Calu3 (cell line): ENCODE measurements at regions not wholly inside any gene's neighbourhood (a gene's known extent, or its start where the extent isn't known, plus 50 kb on each side); places are given as distances from the start of the nearest gene placed in this dataset.

ENCODE experiments used
- BruUV-seq: library from RNA; stranded (reverse); fragments of 400-500 nt; replicated peaks from 2 replicates; lab custom pipeline; 2021; lab: Mats Ljungman, UMichigan
- CTCF ChIA-PET: fragments of 300-600 bp; sonication (Branson Sonifier 250); formaldehyde crosslinking; loops from one replicate; lab custom pipeline; 2022; ENCODE audit warnings: antibody characterized with exemption; lab: Charles Lee
- DNase-seq: peaks from one replicate; pipeline ENCODE4 v3.0.0; 2022
- H3K27ac Mint-ChIP-seq: one replicate; pipeline ENCODE4 v1.8.0; 2022; ENCODE audit warnings: mixed read lengths; ENCODE audit not compliant: unreplicated experiment
- H3K27me3 Mint-ChIP-seq: one replicate; pipeline ENCODE4 v1.8.0; 2022; ENCODE audit warnings: mixed read lengths; ENCODE audit not compliant: unreplicated experiment
- H3K36me3 Mint-ChIP-seq: one replicate; pipeline ENCODE4 v1.8.0; 2022; ENCODE audit warnings: mild to moderate bottlenecking, moderate library complexity, mixed read lengths; ENCODE audit not compliant: insufficient read depth, unreplicated experiment
- H3K4me1 Mint-ChIP-seq: one replicate; pipeline ENCODE4 v1.8.0; 2022; ENCODE audit warnings: mild to moderate bottlenecking, low read depth, mixed read lengths; ENCODE audit not compliant: unreplicated experiment
- H3K4me3 Mint-ChIP-seq: one replicate; pipeline ENCODE4 v1.8.0; 2022; ENCODE audit warnings: mild to moderate bottlenecking, low read depth, moderate library complexity, mixed read lengths; ENCODE audit not compliant: unreplicated experiment
- H3K9me3 Mint-ChIP-seq: one replicate; pipeline ENCODE4 v1.8.0; 2022; ENCODE audit warnings: low read depth, mixed read lengths; ENCODE audit not compliant: unreplicated experiment
- intact Hi-C: fragments of 100-400 bp; cut with micrococcal nuclease; formaldehyde crosslinking; loops from one replicate; pipeline ENCODE4 v1.10.0; 2022; ENCODE audit not compliant: unreplicated experiment
- TF ChIP-seq, protein P1 (sequence below): fragments of 200-600 bp; IDR thresholded peaks from one replicate; pipeline ENCODE4 v1.8.0; 2022; ENCODE audit warnings: antibody characterized with exemption; ENCODE audit not compliant: unreplicated experiment

DNA sequence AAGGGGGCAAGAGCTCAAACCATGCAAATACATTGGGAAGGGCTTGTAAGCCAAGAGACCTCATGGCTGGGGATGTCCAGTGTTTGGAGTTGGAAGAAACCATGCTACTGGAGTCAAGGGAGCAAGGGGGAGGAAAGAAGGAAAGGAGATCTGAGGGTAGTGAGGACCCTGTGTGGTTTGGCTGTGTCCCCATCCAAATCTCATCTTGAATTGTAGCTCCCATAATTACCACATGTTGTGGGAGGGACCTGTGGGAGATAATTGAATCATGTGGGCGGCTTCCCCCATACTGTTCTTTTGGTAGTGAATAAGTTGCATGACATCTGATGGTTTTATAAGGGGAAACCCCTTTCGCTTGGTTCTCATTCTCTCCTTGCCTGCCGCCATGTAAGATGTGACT lies 56.5 kb upstream of the ADRB1 start:
- Mint-ChIP-seq H3K27me3 (no peaks in the 10 kb centered on the region), H3K27ac (no peak overlapping the region), H3K9me3 (no peaks in the 10 kb centered on the region), H3K4me3 (no peak overlapping the region), H3K36me3 (no peaks in the 10 kb centered on the region), H3K4me1 (peaks cover 19% of the 10 kb centered on the region)
- TF ChIP-seq, protein P1, sequence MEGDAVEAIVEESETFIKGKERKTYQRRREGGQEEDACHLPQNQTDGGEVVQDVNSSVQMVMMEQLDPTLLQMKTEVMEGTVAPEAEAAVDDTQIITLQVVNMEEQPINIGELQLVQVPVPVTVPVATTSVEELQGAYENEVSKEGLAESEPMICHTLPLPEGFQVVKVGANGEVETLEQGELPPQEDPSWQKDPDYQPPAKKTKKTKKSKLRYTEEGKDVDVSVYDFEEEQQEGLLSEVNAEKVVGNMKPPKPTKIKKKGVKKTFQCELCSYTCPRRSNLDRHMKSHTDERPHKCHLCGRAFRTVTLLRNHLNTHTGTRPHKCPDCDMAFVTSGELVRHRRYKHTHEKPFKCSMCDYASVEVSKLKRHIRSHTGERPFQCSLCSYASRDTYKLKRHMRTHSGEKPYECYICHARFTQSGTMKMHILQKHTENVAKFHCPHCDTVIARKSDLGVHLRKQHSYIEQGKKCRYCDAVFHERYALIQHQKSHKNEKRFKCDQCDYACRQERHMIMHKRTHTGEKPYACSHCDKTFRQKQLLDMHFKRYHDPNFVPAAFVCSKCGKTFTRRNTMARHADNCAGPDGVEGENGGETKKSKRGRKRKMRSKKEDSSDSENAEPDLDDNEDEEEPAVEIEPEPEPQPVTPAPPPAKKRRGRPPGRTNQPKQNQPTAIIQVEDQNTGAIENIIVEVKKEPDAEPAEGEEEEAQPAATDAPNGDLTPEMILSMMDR = no peak
- BruUV-seq = no TSS peak
- intact Hi-C loops = no loop called here
- CTCF ChIA-PET = no interaction called here
- no peak for DNase-seq

DNA sequence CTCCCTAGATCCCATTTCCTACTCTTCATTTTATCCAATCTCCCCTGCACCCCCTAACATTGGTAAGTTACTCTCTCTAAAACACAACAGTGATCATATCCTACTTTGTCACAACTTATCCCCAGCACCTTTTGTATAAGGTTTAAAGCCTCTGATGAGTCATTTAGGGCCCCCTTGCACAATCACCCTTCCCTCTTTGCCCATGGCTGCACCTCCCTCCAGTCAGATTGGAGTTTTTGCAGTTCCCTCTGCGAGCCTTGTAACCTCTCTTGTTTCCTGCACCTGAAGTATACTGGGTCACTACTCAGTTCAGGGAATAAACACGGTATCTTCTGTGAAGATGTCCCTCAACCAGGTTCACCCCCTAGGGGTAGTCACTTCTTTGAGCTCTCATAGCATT lies 55.9 kb upstream of the ADRB1 start:
- no TSS peak for BruUV-seq
- no peaks in the 10 kb centered on the region for H3K27me3 Mint-ChIP-seq

DNA sequence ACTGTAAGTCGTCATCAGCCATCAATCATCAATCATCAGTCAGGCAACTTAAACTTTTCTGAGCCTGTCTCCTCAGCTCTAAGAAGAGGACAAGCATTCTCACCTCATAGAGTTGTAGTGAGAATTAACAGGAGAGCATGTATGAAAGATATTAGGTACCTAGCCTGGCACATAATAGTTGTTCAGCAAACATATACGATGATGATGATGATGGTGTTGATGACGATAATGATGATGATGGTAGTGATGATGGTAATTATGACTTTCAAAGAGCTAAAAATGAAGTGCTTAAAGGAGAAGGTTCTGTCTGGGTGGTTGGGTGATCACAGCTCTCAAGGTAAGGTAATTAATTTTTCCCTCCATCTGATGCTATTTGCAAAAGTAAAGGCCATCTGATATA lies 55.1 kb upstream of the ADRB1 start:
- H3K9me3 Mint-ChIP-seq = no peaks in the 10 kb centered on the region
- CTCF ChIA-PET = no interaction called here
- peaks cover 12% of the 10 kb centered on the region for H3K4me1 Mint-ChIP-seq
- H3K27ac Mint-ChIP-seq = no peak overlapping the region
- no peak overlapping the region for H3K4me3 Mint-ChIP-seq
- H3K27me3 Mint-ChIP-seq = no peaks in the 10 kb centered on the region
- TF ChIP-seq, protein P1 = no peak
- no peaks in the 10 kb centered on the region for H3K36me3 Mint-ChIP-seq
- no TSS peak for BruUV-seq
- intact Hi-C loops = no loop called here
- no peak for DNase-seq

More for the DNA sequence above, 55.9 kb upstream of the ADRB1 start:
- peak; percentile 2 for DNase-seq
- TF ChIP-seq, protein P1 = no peak
- intact Hi-C loops = no loop called here
- Mint-ChIP-seq H3K4me1 (peaks cover 19% of the 10 kb centered on the region), H3K27ac (no peak overlapping the region), H3K4me3 (no peak overlapping the region), H3K36me3 (no peaks in the 10 kb centered on the region), H3K9me3 (no peaks in the 10 kb centered on the region)
- CTCF ChIA-PET = no interaction called here

DNA sequence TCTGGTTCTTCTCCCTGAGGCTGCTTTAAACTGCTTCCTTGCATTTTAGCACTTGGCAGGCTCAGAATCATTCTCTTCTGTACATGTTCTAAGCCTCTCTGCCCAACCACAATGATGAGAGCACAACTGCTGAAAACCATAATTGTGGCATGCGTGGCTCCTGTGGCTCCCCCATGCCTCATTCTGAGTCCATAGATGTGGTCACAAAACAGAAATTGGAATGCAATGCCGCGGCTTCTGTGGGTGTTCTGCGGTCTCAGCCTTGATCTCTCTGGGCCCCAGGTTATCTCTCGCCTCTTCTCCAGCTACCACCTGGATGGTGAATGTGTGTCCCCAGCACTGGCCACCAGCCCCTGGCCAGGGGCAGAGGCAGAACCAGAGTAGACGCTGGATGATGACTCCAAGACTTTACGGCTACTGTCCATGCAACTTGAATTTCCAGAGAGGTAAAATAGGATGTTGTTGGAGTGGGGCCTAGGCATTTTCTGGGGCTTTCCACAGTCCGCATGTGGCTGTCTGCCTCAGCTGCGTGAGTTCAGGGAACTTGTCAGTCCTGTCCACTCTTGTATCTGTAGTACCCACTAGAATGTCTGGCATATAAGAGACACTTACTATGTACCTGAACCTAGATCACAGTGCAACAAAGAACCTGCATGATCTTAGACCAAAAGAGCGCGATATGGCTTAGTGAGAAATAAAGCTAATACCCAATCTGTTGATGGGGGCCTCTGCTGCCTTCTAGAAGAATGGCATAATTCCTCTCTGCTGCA lies 52.4 kb upstream of the ADRB1 start:
- DNase-seq = no peak
- no peaks in the 10 kb centered on the region for H3K36me3 Mint-ChIP-seq
- no peak overlapping the region for H3K4me3 Mint-ChIP-seq
- TF ChIP-seq, protein P1 = no peak
- no peak overlapping the region for H3K27ac Mint-ChIP-seq
- H3K9me3 Mint-ChIP-seq = no peaks in the 10 kb centered on the region
- intact Hi-C loops = no loop called here
- CTCF ChIA-PET = no interaction called here
- peaks cover 10% of the 10 kb centered on the region for H3K27me3 Mint-ChIP-seq
- no TSS peak for BruUV-seq
- H3K4me1 Mint-ChIP-seq = peaks cover 9% of the 10 kb centered on the region
